ENCODE measurements at regions not wholly inside any gene's neighbourhood (a gene's known extent, or its start where the extent isn't known, plus 50 kb on each side); places are given as distances from the start of the nearest gene placed in this dataset.

DNA sequence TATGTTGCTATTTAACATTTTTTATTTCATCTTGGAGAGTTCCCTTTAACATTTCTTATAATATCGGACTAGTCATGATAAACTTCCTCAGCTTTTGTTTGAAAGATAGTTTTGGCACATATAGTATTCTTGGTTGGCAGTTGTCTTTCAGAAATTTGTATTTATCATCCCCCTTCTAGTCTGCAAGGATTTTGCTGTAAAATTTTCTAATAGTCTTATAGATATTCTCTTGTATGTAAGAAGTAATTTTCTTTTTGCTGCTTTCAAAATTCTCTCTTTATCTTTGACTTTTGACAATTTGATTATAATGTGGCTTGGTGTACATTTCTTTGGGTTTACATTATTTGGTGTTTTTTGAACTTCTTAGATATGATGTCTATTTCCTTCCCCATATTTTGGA is 116.0 kb upstream of the AVPR1A start:
- DNase-seq (ENCODE audit: extremely low read depth in 1 of 2, low read depth in 1 of 2) = no peak

DNA sequence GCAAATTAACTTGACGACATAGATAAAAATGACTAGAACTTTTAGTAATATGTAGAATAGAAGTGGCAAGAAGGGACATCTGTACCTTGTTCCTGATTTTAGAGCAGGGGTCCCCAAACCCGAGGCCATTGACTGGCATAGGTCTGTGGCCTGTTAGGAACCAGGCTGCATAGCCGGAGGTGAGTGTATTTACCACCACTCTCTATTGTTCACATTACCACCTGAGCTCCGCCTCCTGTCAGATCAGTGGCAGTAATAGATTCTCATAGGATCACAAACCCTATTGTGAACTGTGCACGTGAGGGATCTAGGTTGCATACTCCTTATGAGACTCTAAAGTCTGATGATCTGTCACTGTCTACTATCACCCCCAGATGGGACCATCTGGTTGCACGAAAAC is 113.6 kb upstream of the AVPR1A start:
- no peak for DNase-seq (ENCODE audit: extremely low read depth in 1 of 2, low read depth in 1 of 2)

DNA sequence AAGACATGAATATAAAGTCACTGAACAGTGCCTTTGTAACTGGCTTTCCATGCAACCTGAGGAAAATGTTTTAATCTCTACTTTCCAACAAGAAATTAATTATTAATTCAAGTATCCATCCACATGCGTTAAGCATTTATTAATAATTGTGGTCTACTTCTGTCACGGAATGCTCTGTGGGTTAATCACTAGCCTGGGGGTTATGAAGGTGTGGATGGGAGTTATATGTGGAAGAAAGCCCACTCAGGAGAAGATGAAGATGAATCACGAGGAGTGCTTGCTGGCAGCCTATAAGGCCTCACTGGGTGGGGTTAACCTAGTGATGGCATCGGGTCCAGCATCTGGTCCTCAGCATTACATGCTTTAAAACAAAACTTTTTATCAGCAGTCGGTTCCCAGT is 99.5 kb upstream of the AVPR1A start:
- DNase-seq (ENCODE audit: extremely low read depth in 1 of 2, low read depth in 1 of 2) = no peak

DNA sequence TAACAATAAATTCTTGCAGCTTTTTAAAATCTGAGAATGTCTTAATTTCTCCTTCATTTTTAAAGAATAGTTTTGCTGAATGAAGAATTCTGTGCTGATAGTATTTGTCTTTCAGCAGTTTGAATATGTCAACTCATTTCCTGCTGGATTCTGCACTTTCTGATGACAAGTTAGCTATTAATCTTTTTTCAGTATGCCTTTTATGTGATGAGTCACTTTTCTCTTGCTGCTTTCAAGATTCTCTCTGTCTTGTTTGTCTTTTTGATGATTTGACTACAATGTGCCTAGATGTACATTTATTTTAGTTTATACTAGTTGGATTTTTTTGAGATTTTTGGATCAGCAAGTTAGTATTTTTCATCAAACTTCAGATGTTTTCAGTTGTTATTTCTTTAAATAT is 87.9 kb upstream of the AVPR1A start:
- no peak for DNase-seq (ENCODE audit: extremely low read depth in 1 of 2, low read depth in 1 of 2)

DNA sequence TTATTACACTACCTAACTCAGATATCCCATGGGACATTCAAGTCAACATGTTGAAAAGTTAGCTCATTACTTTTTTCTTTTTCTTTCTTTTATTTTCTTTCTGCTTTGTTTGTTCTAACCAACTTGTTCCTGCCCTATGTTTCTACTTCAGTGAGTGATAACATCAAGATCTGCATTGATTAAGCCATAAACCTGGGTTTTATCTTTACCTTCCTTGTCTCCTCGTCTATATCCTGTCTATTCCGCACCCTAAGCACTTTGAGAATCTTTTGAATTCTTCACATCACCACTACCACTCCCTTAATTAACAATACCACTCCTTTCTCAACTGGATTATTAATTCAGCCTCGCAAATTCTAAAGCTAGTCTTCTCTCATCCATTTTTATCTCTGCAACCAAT is 81.9 kb upstream of the AVPR1A start:
- DNase-seq (ENCODE audit: extremely low read depth in 1 of 2, low read depth in 1 of 2) = no peak

DNA sequence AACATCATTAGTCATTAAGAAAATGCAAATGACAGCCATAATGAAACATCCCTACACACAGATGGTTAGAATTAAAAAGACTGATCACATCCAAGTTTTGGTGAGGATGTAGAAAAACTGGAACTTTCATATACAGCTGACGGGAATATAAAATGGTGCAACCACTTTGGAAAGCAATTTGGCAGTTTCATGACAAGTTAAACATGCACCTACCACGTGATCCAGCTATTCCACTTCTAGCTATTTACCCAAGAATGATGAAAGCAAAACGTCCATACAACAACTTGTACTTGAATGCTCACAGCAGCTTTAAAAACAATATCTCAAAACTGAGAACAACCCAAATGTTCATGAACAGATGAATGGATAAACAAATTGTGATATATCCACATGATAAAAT is 77.9 kb upstream of the AVPR1A start:
- DNase-seq (ENCODE audit: extremely low read depth in 1 of 2, low read depth in 1 of 2) = no peak

DNA sequence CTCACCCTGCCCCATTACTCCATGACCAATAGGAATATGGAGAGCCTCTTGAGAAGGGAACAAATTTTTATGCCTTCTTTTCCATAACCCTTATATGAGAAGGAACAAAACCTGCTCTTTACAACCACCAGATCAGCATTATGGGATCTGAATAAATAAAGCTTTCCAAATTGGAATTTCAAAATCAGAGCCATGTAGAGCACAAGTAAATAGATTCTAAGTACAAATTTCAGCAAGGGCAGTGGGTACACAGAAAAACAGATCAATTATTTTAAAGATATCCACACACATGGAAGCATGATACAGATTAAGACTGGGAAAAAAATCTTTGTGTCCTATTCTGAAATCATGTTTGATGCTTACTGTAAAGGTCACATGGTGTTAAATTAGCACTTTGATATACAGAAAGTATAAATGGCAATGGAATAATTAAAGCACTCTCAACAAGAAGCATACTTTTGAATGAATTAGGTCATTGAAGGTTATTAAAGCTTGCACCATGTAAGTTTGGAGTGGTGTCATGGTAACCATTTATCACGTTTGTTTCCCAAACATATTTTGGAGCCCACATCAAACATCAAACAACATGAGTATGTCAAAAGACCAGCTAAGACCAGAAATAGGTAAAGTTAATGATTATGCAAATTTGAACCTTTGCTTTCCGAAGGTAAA is 75.9 kb upstream of the AVPR1A start:
- DNase-seq (ENCODE audit: extremely low read depth in 1 of 2, low read depth in 1 of 2) = no peak

DNA sequence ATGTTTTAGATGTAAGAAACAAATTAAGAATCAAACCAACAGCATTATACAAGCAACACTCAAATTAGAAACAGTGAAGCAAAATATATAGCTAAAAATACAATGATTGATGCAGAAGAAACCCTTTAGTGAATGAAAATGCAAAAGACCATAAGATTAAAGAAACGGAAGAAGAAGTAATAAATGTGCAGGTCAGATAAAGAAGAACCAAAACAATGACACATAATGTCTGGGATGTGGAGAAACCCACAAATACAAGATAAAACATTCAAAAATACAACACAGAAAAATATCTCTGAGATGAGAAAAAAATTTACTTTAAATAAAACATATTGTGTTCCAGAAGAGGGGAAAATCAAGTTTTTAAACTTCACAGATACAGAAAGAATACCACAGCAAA is 73.4 kb upstream of the AVPR1A start:
- DNase-seq (ENCODE audit: extremely low read depth in 1 of 2, low read depth in 1 of 2) = no peak

DNA sequence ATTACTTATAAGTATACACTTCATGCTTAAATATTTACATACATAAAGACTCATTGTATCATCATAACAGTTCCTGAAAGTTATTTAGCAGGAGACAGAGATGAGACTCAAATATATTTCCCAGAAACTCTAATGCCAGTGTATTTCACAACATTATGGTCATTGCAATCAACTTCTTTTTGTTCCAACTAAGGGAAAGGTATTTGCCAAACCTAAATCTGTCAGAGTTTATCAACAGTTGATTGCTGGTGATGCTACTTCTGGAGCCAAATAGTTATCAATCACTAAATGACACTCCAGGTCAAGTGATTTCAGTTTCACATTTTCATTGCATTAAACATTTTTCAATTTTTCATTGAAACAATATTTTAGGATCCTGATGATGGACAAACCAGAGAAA is 72.1 kb upstream of the AVPR1A start:
- DNase-seq (ENCODE audit: extremely low read depth in 1 of 2, low read depth in 1 of 2) = no peak

DNA sequence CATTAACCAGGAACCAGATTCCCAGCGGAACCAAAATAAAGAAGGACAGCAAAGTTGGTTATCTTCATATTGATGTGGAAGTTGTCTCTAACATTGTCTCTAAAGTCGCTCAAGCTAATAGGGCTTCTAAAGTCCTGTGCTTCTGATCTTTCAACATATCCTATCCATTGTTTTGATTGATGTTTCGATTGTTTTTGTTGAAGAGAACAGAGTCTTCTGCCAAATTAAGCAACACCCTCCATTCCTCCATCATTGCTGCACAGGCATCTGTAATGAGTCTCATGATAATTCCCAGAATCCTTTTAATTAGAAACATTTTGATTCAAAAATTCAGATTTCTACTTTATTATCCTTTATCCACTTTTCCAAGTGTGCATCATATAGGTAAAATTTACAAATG is 71.6 kb upstream of the AVPR1A start:
- DNase-seq (ENCODE audit: extremely low read depth in 1 of 2, low read depth in 1 of 2) = no peak

DNA sequence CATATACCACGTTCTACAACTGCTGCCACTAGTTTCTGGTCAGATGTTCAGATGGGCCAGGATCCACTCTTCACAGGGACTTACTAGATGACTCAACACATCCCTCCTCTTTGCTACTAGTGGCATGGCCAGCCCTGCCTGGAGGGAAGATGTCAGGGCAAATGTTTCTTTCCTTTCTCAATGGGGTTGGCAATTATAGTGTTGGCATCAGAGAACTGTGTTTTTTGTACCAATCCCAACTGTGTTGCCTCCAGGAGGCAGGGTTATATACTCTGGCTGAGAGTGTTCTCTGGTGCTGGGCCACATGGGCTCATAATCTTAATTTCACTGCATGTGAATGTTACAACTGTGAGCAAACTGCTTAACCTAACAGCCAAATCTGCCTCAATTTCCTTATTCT is 69.9 kb upstream of the AVPR1A start:
- DNase-seq (ENCODE audit: extremely low read depth in 1 of 2, low read depth in 1 of 2) = no peak

DNA sequence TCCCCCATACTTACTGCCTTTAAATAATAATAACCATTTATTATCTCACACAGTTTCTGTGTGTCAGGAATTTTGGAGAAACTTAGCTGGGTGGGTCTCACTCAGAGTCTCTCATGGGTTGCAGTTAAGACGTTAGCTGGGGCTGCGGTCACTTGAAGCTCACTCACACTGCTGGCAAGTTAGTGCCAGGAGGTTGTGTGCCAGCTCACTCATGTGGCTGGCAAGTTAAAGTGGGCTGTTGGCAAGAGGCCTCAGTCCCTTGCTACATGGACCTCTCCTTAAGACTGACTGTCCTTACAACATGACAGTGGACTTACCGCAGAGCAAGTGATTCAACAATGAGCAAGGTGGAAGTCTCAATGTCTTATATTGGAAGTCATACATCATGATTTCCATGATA is 61.3 kb upstream of the AVPR1A start:
- DNase-seq (ENCODE audit: extremely low read depth in 1 of 2, low read depth in 1 of 2) = no peak

DNA sequence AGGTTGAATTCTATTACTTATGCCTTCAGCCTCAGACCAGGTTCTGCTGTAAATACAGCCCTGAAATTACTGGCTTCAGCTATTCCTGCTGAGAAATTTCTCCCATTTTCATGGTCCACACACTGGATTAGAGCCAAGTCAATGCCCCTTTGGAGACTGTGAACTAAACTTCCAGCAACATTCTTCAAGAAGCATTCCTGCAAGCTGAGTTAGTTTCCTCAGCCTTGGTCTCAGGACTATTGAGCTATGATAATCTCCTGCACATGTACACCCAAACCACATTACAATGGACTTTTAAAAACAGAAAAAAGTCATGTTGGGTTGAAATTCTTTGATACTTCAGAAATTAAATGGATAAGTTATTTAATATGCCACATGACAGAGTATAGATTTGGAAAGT is 58.0 kb upstream of the AVPR1A start:
- no peak for DNase-seq (ENCODE audit: extremely low read depth in 1 of 2, low read depth in 1 of 2)

DNA sequence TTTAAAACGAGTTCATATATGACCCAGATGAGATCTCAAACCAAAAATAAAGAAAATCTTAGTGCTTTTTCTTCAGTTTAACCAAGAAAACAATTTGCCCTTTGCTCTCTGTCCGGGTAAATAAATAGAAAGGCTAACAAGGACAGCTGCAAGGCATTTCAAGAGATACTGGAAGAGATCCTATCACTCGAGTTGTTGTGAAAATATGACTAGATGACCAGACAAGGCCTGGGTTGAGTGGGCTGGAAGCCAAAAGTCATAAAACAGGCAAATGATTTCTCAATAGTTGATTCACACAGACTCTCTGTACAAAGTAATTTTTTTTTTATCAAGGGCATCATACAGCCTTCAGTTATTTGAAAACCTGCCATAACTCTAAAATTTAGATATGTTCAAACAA is 55.9 kb upstream of the AVPR1A start:
- DNase-seq (ENCODE audit: extremely low read depth in 1 of 2, low read depth in 1 of 2) = no peak

DNA sequence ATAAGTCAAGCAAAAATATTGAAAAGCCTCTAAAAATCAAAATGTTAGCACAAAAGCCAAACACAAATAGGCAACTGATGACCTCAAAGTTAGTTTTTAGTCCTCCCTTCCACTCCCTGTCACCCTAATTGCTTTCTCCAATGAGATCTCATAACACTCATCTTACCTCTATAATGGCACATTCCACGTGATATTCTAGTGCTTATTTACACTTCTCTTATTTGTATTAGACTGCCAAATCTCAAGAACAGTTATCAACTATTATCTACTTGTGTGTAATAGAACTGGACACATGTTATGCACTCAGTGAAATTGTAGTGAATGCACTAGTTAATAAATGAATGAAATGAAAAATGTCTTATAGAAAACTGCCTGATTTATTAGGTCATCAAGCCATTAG is 55.5 kb upstream of the AVPR1A start:
- no peak for DNase-seq (ENCODE audit: extremely low read depth in 1 of 2, low read depth in 1 of 2)

Data from stimulated activated CD8-positive, alpha-beta memory T cell treated with anti-CD3 and anti-CD28 coated beads, Interleukin-7, amount 100 ng/mL, for 48 hours (primary cell).